DND-41 (cell line): ENCODE measurements at regions not wholly inside any gene's neighbourhood (a gene's known extent, or its start where the extent isn't known, plus 50 kb on each side); places are given as distances from the start of the nearest gene placed in this dataset.

Experiments
- ATAC-seq: fragments of 200-7000 bp; cut with Tn5 transposase; 3 replicates; pipeline ENCODE4 v1.9.1; 2021; ENCODE audit warnings: low read depth; ENCODE audit not compliant: insufficient read depth
- DNase-seq: peaks from one replicate; pipeline ENCODE4 v3.0.0-alpha.2; 2020
- H2AFZ ChIP-seq: 2 replicates; pipeline ENCODE4 v1.6.0; 2012; ENCODE audit warnings: low read depth, low read length
- H3K27ac ChIP-seq: 2 replicates; pipeline ENCODE4 v1.5.1; 2012; ENCODE audit warnings: low read length, inconsistent platforms
- H3K27me3 ChIP-seq: fragments of 200-600 bp; sonication (generic); 2 replicates; pipeline ENCODE4 v1.6.0; 2012; ENCODE audit warnings: low read length, mild to moderate bottlenecking, inconsistent platforms; ENCODE audit not compliant: insufficient read depth, poor library complexity
- H3K36me3 ChIP-seq: 2 replicates; pipeline ENCODE4 v1.5.1; 2012; ENCODE audit warnings: low read length, inconsistent platforms; ENCODE audit not compliant: insufficient read depth
- H3K4me1 ChIP-seq: 2 replicates; pipeline ENCODE4 v1.5.1; 2012; ENCODE audit warnings: mild to moderate bottlenecking, low read length; ENCODE audit not compliant: insufficient read depth
- H3K4me2 ChIP-seq: 2 replicates; pipeline ENCODE4 v1.6.0; 2012; ENCODE audit warnings: mild to moderate bottlenecking, moderate library complexity, low read length, inconsistent platforms; ENCODE audit not compliant: insufficient read depth
- H3K4me3 ChIP-seq, 2 experiments: fragments of 200-600 bp in 1 of 2; shearing (Covaris generic) in 1 of 2; 2 replicates each; pipeline ENCODE4 v1.5.1; 2012 to 2016; ENCODE audit warnings: inconsistent platforms in 2 of 2, low read length in 2 of 2, mild to moderate bottlenecking in 2 of 2, low read depth in 1 of 2, moderate library complexity in 1 of 2
- H3K79me2 ChIP-seq: 2 replicates; pipeline ENCODE4 v1.6.0; 2012; ENCODE audit warnings: low read length, inconsistent platforms; ENCODE audit not compliant: insufficient read depth
- H3K9ac ChIP-seq: 2 replicates; pipeline ENCODE4 v1.6.0; 2012; ENCODE audit warnings: low read depth, mild to moderate bottlenecking, inconsistent platforms, low read length, moderate library complexity
- H3K9me3 ChIP-seq: 2 replicates; pipeline ENCODE4 v1.5.1; 2012; ENCODE audit warnings: low read length, moderate library complexity, mild to moderate bottlenecking, inconsistent platforms; ENCODE audit not compliant: insufficient read depth, severe bottlenecking
- H4K20me1 ChIP-seq: 2 replicates; pipeline ENCODE4 v1.6.0; 2012; ENCODE audit warnings: low read length; ENCODE audit not compliant: insufficient read depth
- CTCF ChIP-seq: IDR thresholded peaks from 2 replicates; pipeline ENCODE4 v1.5.1; 2012; ENCODE audit warnings: borderline replicate concordance, low read length, moderate library complexity, mild to moderate bottlenecking; ENCODE audit not compliant: poor library complexity, severe bottlenecking; ENCODE audit errors: extremely low read depth
- EZH2 ChIP-seq: IDR thresholded peaks from 3 replicates; pipeline ENCODE4 v1.6.1; 2012; ENCODE audit warnings: borderline replicate concordance, low read depth, mild to moderate bottlenecking, moderate library complexity, low read length, inconsistent platforms; ENCODE audit not compliant: severe bottlenecking

GRCh38 chr22:49212466-49212865, 615.2 kb downstream of the BRD1 start:
- no peaks in the 10 kb centered on the region for H3K27me3 ChIP-seq
- no peak overlapping the region for H3K4me2 ChIP-seq
- no peak overlapping the region for H3K4me3 ChIP-seq
- no peak overlapping the region for H2AFZ ChIP-seq
- peaks cover 8% of the 10 kb centered on the region; the same call in 1 of the 2 replicates for H4K20me1 ChIP-seq
- H3K9ac ChIP-seq, result no peak overlapping the region
- TF ChIP-seq EZH2 (no peak), CTCF (no peak)
- H3K36me3 ChIP-seq, result no peaks in the 10 kb centered on the region
- DNase-seq (no peak), ATAC-seq (no peak)
- no peaks in the 10 kb centered on the region for H3K4me1 ChIP-seq
- no peak overlapping the region for H3K27ac ChIP-seq
- H3K9me3 ChIP-seq, result no peaks in the 10 kb centered on the region
- no peaks in the 10 kb centered on the region for H3K79me2 ChIP-seq

GRCh38 chr22:49212002-49212401, 615.7 kb downstream of the BRD1 start:
- no peaks in the 10 kb centered on the region for H3K79me2 ChIP-seq
- TF ChIP-seq EZH2 (no peak), CTCF (no peak)
- H3K4me1 ChIP-seq, result no peaks in the 10 kb centered on the region
- H3K27me3 ChIP-seq, result no peaks in the 10 kb centered on the region
- no peak overlapping the region for H2AFZ ChIP-seq
- H3K9ac ChIP-seq, result no peak overlapping the region
- H3K4me3 ChIP-seq, result no peak overlapping the region
- no peak overlapping the region for H3K4me2 ChIP-seq
- H3K27ac ChIP-seq, result no peak overlapping the region
- H3K9me3 ChIP-seq, result no peaks in the 10 kb centered on the region
- DNase-seq, result no peak
- no peak for ATAC-seq
- H4K20me1 ChIP-seq, result peaks cover 8% of the 10 kb centered on the region; the same call in 1 of the 2 replicates
- no peaks in the 10 kb centered on the region for H3K36me3 ChIP-seq

- no peak for ATAC-seq
- Histone ChIP-seq H3K9ac (no peak overlapping the region), H3K4me3 (no peak overlapping the region), H3K4me2 (no peak overlapping the region), H4K20me1 (peaks cover 9% of the 10 kb centered on the region; the same call in 1 of the 2 replicates), H3K27ac (no peak overlapping the region), H3K4me1 (no peaks in the 10 kb centered on the region), H3K9me3 (no peaks in the 10 kb centered on the region), H2AFZ (no peak overlapping the region), H3K27me3 (no peaks in the 10 kb centered on the region), H3K79me2 (no peaks in the 10 kb centered on the region), H3K36me3 (no peaks in the 10 kb centered on the region)
- TF ChIP-seq EZH2 (no peak), CTCF (no peak)
- DNase-seq, result no peak
Observed at GRCh38 chr22:49211176-49211575, 616.5 kb downstream of the BRD1 start.

- DNase-seq (no peak), ATAC-seq (no peak)
- H3K4me1 ChIP-seq, result no peaks in the 10 kb centered on the region
- H4K20me1 ChIP-seq, result peaks cover 12% of the 10 kb centered on the region
- H3K27me3 ChIP-seq, result no peaks in the 10 kb centered on the region
- no peaks in the 10 kb centered on the region for H3K36me3 ChIP-seq
- H2AFZ ChIP-seq, result no peak overlapping the region
- TF ChIP-seq CTCF, result no peak
- no peak for TF ChIP-seq EZH2
- no peak overlapping the region for H3K4me3 ChIP-seq
- no peaks in the 10 kb centered on the region for H3K79me2 ChIP-seq
- no peak overlapping the region for H3K4me2 ChIP-seq
- no peak overlapping the region for H3K27ac ChIP-seq
- no peaks in the 10 kb centered on the region for H3K9me3 ChIP-seq
- no peak overlapping the region for H3K9ac ChIP-seq
Observed at GRCh38 chr22:49210606-49211005, 617.1 kb downstream of the BRD1 start.
